ENCODE measurements at regions not wholly inside any gene's neighbourhood (a gene's known extent, or its start where the extent isn't known, plus 50 kb on each side); places are given as distances from the start of the nearest gene placed in this dataset.

GRCh38 chr5:171604195-171604594 is 181.4 kb upstream of the SMIM23 start:
- TF ChIP-seq, protein P1, sequence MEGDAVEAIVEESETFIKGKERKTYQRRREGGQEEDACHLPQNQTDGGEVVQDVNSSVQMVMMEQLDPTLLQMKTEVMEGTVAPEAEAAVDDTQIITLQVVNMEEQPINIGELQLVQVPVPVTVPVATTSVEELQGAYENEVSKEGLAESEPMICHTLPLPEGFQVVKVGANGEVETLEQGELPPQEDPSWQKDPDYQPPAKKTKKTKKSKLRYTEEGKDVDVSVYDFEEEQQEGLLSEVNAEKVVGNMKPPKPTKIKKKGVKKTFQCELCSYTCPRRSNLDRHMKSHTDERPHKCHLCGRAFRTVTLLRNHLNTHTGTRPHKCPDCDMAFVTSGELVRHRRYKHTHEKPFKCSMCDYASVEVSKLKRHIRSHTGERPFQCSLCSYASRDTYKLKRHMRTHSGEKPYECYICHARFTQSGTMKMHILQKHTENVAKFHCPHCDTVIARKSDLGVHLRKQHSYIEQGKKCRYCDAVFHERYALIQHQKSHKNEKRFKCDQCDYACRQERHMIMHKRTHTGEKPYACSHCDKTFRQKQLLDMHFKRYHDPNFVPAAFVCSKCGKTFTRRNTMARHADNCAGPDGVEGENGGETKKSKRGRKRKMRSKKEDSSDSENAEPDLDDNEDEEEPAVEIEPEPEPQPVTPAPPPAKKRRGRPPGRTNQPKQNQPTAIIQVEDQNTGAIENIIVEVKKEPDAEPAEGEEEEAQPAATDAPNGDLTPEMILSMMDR (IDR thresholded peaks at IDR 0.05), result no peak
- TF ChIP-seq CHD4 (IDR thresholded peaks at IDR 0.05; ENCODE audit: borderline replicate concordance) (no peak), RCOR1 (IDR thresholded peaks at IDR 0.05; ENCODE audit: low read depth, low read length) (no peak), FOSB (CRISPR knock-in tag; IDR thresholded peaks at IDR 0.05) (no peak), POLR2A (IDR thresholded peaks at IDR 0.05; ENCODE audit: low read length) (no peak), MAX (IDR thresholded peaks at IDR 0.05) (no peak), CEBPB (IDR thresholded peaks at IDR 0.05) (no peak), SREBF2 (IDR thresholded peaks at IDR 0.05) (no peak), NPAS2 (CRISPR knock-in tag; IDR thresholded peaks at IDR 0.05; ENCODE audit: borderline replicate concordance) (no peak), MAZ (IDR thresholded peaks at IDR 0.05; ENCODE audit: borderline replicate concordance, low read depth, low read length) (no peak), RARB (CRISPR knock-in tag; IDR thresholded peaks at IDR 0.05) (no peak)
- TF ChIP-seq, protein P2, sequence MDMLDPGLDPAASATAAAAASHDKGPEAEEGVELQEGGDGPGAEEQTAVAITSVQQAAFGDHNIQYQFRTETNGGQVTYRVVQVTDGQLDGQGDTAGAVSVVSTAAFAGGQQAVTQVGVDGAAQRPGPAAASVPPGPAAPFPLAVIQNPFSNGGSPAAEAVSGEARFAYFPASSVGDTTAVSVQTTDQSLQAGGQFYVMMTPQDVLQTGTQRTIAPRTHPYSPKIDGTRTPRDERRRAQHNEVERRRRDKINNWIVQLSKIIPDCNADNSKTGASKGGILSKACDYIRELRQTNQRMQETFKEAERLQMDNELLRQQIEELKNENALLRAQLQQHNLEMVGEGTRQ (IDR thresholded peaks at IDR 0.05), result no peak
- TF ChIP-seq, protein P3, sequence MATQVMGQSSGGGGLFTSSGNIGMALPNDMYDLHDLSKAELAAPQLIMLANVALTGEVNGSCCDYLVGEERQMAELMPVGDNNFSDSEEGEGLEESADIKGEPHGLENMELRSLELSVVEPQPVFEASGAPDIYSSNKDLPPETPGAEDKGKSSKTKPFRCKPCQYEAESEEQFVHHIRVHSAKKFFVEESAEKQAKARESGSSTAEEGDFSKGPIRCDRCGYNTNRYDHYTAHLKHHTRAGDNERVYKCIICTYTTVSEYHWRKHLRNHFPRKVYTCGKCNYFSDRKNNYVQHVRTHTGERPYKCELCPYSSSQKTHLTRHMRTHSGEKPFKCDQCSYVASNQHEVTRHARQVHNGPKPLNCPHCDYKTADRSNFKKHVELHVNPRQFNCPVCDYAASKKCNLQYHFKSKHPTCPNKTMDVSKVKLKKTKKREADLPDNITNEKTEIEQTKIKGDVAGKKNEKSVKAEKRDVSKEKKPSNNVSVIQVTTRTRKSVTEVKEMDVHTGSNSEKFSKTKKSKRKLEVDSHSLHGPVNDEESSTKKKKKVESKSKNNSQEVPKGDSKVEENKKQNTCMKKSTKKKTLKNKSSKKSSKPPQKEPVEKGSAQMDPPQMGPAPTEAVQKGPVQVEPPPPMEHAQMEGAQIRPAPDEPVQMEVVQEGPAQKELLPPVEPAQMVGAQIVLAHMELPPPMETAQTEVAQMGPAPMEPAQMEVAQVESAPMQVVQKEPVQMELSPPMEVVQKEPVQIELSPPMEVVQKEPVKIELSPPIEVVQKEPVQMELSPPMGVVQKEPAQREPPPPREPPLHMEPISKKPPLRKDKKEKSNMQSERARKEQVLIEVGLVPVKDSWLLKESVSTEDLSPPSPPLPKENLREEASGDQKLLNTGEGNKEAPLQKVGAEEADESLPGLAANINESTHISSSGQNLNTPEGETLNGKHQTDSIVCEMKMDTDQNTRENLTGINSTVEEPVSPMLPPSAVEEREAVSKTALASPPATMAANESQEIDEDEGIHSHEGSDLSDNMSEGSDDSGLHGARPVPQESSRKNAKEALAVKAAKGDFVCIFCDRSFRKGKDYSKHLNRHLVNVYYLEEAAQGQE (IDR thresholded peaks at IDR 0.05), result no peak
